GM12875 (cell line): ENCODE measurements at regions not wholly inside any gene's neighbourhood (a gene's known extent, or its start where the extent isn't known, plus 50 kb on each side); places are given as distances from the start of the nearest gene placed in this dataset.
"Not testable (repeated sequence)": the region's sequence is repeated elsewhere in the genome, so short reads cannot be mapped to it uniquely, and the experiment has no call there.

Source experiments
- H3K4me3 ChIP-seq: one replicate; pipeline ENCODE4 v1.5.1; 2011; ENCODE audit warnings: low read depth, low read length, control low read depth
- CTCF ChIP-seq: IDR thresholded peaks from 2 replicates; pipeline ENCODE4 v1.5.1; 2011; ENCODE audit warnings: low read depth, mild to moderate bottlenecking, control low read depth, inconsistent platforms, low read length, moderate library complexity, borderline replicate concordance; ENCODE audit not compliant: insufficient read depth

GRCh38 chr4:158094413-158095134 lies 78.3 kb downstream of the GASK1B start:
- no peak for TF ChIP-seq CTCF
- H3K4me3 ChIP-seq = no peak overlapping the region

- no peak overlapping the region for H3K4me3 ChIP-seq
- TF ChIP-seq CTCF = no peak
These were observed 82.5 kb downstream of the GASK1B start for GRCh38 chr4:158090323-158090722.

GRCh38 chr4:158089897-158090296 lies 82.9 kb downstream of the GASK1B start:
- not testable (repeated sequence) for H3K4me3 ChIP-seq

- H3K4me3 ChIP-seq = no peak overlapping the region
- no peak for TF ChIP-seq CTCF
These were observed 92.5 kb downstream of the GASK1B start for GRCh38 chr4:158080354-158080753.

GRCh38 chr4:158079661-158080060 lies 93.2 kb downstream of the GASK1B start:
- TF ChIP-seq CTCF = no peak
- H3K4me3 ChIP-seq = no peak overlapping the region

- TF ChIP-seq CTCF = no peak
- H3K4me3 ChIP-seq = no peak overlapping the region
These were observed 95.0 kb downstream of the GASK1B start for GRCh38 chr4:158077835-158078234.

- no peak overlapping the region for H3K4me3 ChIP-seq
- no peak for TF ChIP-seq CTCF
These were observed 98.0 kb downstream of the GASK1B start for GRCh38 chr4:158074851-158075250.
